CD4-positive, CD25-positive, alpha-beta regulatory T cell (primary cell): ENCODE measurements at regions not wholly inside any gene's neighbourhood (a gene's known extent, or its start where the extent isn't known, plus 50 kb on each side); places are given as distances from the start of the nearest gene placed in this dataset.
"Not testable (repeated sequence)": the region's sequence is repeated elsewhere in the genome, so short reads cannot be mapped to it uniquely, and the experiment has no call there.

ENCODE experiments used
- ATAC-seq, 2 donors: fragments of 150-1000 bp; cut with Tn5 transposase; one replicate each; pipeline ENCODE4 v1.10.0; 2021; ENCODE audit warnings: low read depth in 2 of 2, moderate number of reproducible peaks in 2 of 2, moderate library complexity in 1 of 2
- DNase-seq, 3 donors: peaks; one replicate each; pipeline versions ENCODE4 v3.0.0 to v3.0.0-alpha.2; 2012 to 2022; ENCODE audit warnings: mixed read lengths in 1 of 3
- H3K27ac ChIP-seq: one replicate; pipeline ENCODE4 v1.7.0; 2013; ENCODE audit warnings: mild to moderate bottlenecking, low read length; ENCODE audit not compliant: insufficient read depth, poor library complexity, severe bottlenecking
- H3K27me3 ChIP-seq: one replicate; pipeline ENCODE4 v1.7.0; 2013; ENCODE audit warnings: low read length; ENCODE audit not compliant: control insufficient read depth, insufficient read depth
- H3K36me3 ChIP-seq: one replicate; pipeline ENCODE4 v1.7.0; 2013; ENCODE audit warnings: mild to moderate bottlenecking, low read length, moderate library complexity; ENCODE audit not compliant: control insufficient read depth, insufficient read depth
- H3K4me1 ChIP-seq: 2 replicates; pipeline ENCODE4 v1.7.0; 2013; ENCODE audit warnings: mild to moderate bottlenecking, low read length; ENCODE audit not compliant: insufficient read depth, control insufficient read depth, poor library complexity, severe bottlenecking
- H3K4me3 ChIP-seq: one replicate; pipeline ENCODE4 v1.7.0; 2013; ENCODE audit warnings: low read depth, mild to moderate bottlenecking, low read length, moderate library complexity
- H3K9me3 ChIP-seq, 2 experiments: 1 replicate in 1 of 2; 2 replicates in 1 of 2; pipeline ENCODE4 v1.7.0; 2013; ENCODE audit warnings: low read length in 2 of 2, mild to moderate bottlenecking in 1 of 2, moderate library complexity in 1 of 2; ENCODE audit not compliant: control insufficient read depth in 2 of 2
- H3K27ac Mint-ChIP-seq, 3 donors: one replicate each; pipeline ENCODE4 v1.8.0; 2020 to 2022; ENCODE audit warnings: mild to moderate bottlenecking in 3 of 3, mixed read lengths in 3 of 3, moderate library complexity in 2 of 3
- H3K27me3 Mint-ChIP-seq: one replicate; pipeline ENCODE4 v1.8.0; 2022; ENCODE audit warnings: mild to moderate bottlenecking, mixed read lengths
- H3K36me3 Mint-ChIP-seq: one replicate; pipeline ENCODE4 v1.8.0; 2020; ENCODE audit warnings: mixed read lengths
- H3K4me1 Mint-ChIP-seq, 4 donors: one replicate each; pipeline ENCODE4 v1.8.0; 2020 to 2022; ENCODE audit warnings: mixed read lengths in 4 of 4, mild to moderate bottlenecking in 1 of 4
- H3K4me3 Mint-ChIP-seq, 4 donors: one replicate each; pipeline ENCODE4 v1.8.0; 2020 to 2022; ENCODE audit warnings: mild to moderate bottlenecking in 4 of 4, mixed read lengths in 4 of 4, moderate library complexity in 3 of 4
- H3K9me3 Mint-ChIP-seq, 7 donors: one replicate each; pipeline ENCODE4 v1.8.0; 2020 to 2022; ENCODE audit warnings: mixed read lengths in 7 of 7, mild to moderate bottlenecking in 3 of 7, moderate library complexity in 2 of 7

GRCh38 chr2:239723486-239724193, 301.5 kb downstream of the NDUFA10 start:
- DNase-seq (no peak), ATAC-seq (no peak)
- H3K36me3 Mint-ChIP-seq: no peaks in the 10 kb centered on the region
- Histone ChIP-seq H3K4me3 (no peak overlapping the region), H3K27me3 (no peaks in the 10 kb centered on the region), H3K27ac (no peak overlapping the region), H3K4me1 (no peaks in the 10 kb centered on the region), H3K36me3 (no peaks in the 10 kb centered on the region), H3K9me3 (no peaks in the 10 kb centered on the region)
- no peaks in the 10 kb centered on the region for H3K27me3 Mint-ChIP-seq
- H3K27ac Mint-ChIP-seq: peak overlapping the region in 1 of 3 donors; percentile 22
- H3K4me1 Mint-ChIP-seq: no peaks in the 10 kb centered on the region
- peaks cover 0 to 5% (median 0%) of the 10 kb centered on the region in 7 donors for H3K9me3 Mint-ChIP-seq
- no peak overlapping the region for H3K4me3 Mint-ChIP-seq

GRCh38 chr2:239722760-239723470, 302.2 kb downstream of the NDUFA10 start:
- Histone ChIP-seq H3K36me3 (no peaks in the 10 kb centered on the region), H3K4me1 (no peaks in the 10 kb centered on the region), H3K4me3 (no peak overlapping the region), H3K9me3 (no peaks in the 10 kb centered on the region), H3K27me3 (no peaks in the 10 kb centered on the region), H3K27ac (no peak overlapping the region)
- DNase-seq (no peak), ATAC-seq (no peak)
- Mint-ChIP-seq H3K4me1 (no peaks in the 10 kb centered on the region), H3K27me3 (no peaks in the 10 kb centered on the region), H3K9me3 (peaks cover 0 to 4% (median 0%) of the 10 kb centered on the region in 7 donors), H3K27ac (no peak overlapping the region), H3K4me3 (no peak overlapping the region), H3K36me3 (no peaks in the 10 kb centered on the region)

GRCh38 chr2:239721991-239722759, 303.0 kb downstream of the NDUFA10 start:
- peaks cover 0 to 4% (median 0%) of the 10 kb centered on the region in 7 donors for H3K9me3 Mint-ChIP-seq
- H3K36me3 ChIP-seq: no peaks in the 10 kb centered on the region
- H3K9me3 ChIP-seq: no peaks in the 10 kb centered on the region
- DNase-seq (no peak), ATAC-seq (no peak)
- no peak overlapping the region for H3K27ac ChIP-seq
- no peaks in the 10 kb centered on the region for H3K4me1 Mint-ChIP-seq
- no peak overlapping the region for H3K27ac Mint-ChIP-seq
- no peaks in the 10 kb centered on the region for H3K27me3 Mint-ChIP-seq
- no peak overlapping the region for H3K4me3 ChIP-seq
- H3K4me3 Mint-ChIP-seq: no peak overlapping the region
- no peaks in the 10 kb centered on the region for H3K4me1 ChIP-seq
- H3K27me3 ChIP-seq: no peaks in the 10 kb centered on the region
- H3K36me3 Mint-ChIP-seq: no peaks in the 10 kb centered on the region

- H3K9me3 Mint-ChIP-seq: peaks cover 0 to 4% (median 0%) of the 10 kb centered on the region in 7 donors
- H3K36me3 Mint-ChIP-seq: no peaks in the 10 kb centered on the region
- Histone ChIP-seq H3K27ac (no peak overlapping the region), H3K36me3 (no peaks in the 10 kb centered on the region), H3K27me3 (no peaks in the 10 kb centered on the region), H3K4me1 (no peaks in the 10 kb centered on the region), H3K4me3 (no peak overlapping the region), H3K9me3 (no peaks in the 10 kb centered on the region)
- H3K27ac Mint-ChIP-seq: no peak overlapping the region
- H3K4me1 Mint-ChIP-seq: no peaks in the 10 kb centered on the region
- ATAC-seq (no peak), DNase-seq (no peak)
- H3K4me3 Mint-ChIP-seq: no peak overlapping the region
- H3K27me3 Mint-ChIP-seq: no peaks in the 10 kb centered on the region
These were observed 303.6 kb downstream of the NDUFA10 start for GRCh38 chr2:239721531-239721930.

DNA sequence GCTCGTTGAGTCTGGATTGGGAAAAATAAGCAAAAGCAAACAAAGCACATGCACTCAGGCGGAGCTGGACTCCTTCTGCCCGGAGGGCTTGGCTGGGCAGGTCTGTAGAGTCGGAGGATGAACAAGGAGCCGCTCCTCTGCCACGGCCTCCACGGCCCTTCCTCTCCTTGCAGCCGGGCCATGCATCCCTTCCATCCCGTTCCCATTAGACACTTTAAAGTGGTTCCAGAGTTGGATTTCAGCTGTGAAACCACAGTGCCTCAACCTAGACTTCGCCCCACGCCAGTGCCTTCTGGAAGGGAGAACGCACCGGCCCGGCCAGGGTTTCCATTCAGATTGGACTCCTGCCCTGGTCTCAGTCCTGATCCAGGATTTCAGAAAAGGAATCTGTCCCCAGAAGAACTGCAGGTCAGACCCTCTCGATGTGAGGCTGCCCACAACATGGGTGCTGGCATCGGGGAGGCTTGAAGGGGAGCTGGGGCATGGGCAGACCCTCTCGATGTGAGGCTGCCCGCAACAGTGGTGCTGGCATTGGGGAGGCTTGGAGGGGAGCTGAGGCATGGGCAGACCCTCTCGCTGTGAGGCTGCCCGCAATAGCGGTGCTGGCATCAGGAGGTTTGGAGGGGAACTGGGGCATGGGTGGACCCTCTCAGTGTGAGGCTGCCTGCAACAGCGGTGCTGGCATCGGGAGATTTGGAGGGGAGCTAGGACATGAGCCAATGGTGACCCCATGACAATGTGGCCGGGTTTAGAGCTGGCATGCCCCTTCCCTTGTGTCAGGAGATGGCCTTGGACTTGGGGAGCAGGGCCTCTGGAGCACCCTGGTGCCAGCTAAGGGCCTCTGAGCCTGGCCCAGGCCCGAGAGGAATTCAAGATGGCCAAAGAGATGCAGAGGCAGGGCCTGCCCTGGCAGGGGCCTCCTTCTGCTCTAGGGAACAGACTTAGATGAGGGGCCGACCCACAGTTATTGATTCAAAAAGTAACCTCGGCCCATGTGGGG, 304.5 kb downstream of the NDUFA10 start:
- Histone ChIP-seq H3K4me1 (no peaks in the 10 kb centered on the region), H3K27me3 (no peaks in the 10 kb centered on the region), H3K9me3 (no peaks in the 10 kb centered on the region), H3K27ac (no peak overlapping the region), H3K36me3 (no peaks in the 10 kb centered on the region), H3K4me3 (no peak overlapping the region)
- Mint-ChIP-seq H3K27me3 (no peaks in the 10 kb centered on the region), H3K9me3 (peaks cover 0 to 4% (median 0%) of the 10 kb centered on the region in 7 donors), H3K36me3 (no peaks in the 10 kb centered on the region), H3K4me3 (no peak overlapping the region), H3K27ac (no peak overlapping the region), H3K4me1 (no peaks in the 10 kb centered on the region)
- DNase-seq (no peak), ATAC-seq (no peak)

- Histone ChIP-seq H3K27ac (no peak overlapping the region), H3K27me3 (no peaks in the 10 kb centered on the region), H3K4me3 (no peak overlapping the region), H3K36me3 (no peaks in the 10 kb centered on the region), H3K9me3 (no peaks in the 10 kb centered on the region), H3K4me1 (no peaks in the 10 kb centered on the region)
- ATAC-seq (no peak), DNase-seq (no peak)
- H3K4me3 Mint-ChIP-seq: no peak overlapping the region
- H3K4me1 Mint-ChIP-seq: no peaks in the 10 kb centered on the region
- peaks cover 0 to 6% (median 0%) of the 10 kb centered on the region in 7 donors for H3K9me3 Mint-ChIP-seq
- no peaks in the 10 kb centered on the region for H3K27me3 Mint-ChIP-seq
- H3K36me3 Mint-ChIP-seq: no peaks in the 10 kb centered on the region
- H3K27ac Mint-ChIP-seq: no peak overlapping the region
These were observed 305.3 kb downstream of the NDUFA10 start for GRCh38 chr2:239719791-239720360.

DNA sequence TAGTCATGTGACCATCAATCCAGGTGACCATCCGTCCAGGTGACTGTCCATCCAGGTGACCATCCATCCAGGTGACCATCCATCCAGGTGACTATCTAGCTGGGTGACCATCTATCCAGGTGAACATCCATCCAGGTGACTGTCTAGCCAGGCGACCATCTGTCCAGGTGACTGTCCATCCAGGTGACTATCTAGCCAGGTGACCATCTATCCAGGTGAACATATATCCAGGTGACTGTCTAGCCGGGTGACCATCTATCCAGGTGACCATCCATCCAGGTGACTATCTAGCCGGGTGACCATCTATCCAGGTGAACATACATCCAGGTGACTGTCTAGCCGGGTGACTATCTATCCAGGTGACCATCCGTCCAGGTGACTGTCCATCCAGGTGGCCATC, 306.2 kb downstream of the NDUFA10 start:
- H3K4me1 Mint-ChIP-seq, H3K4me3 Mint-ChIP-seq, H3K36me3 ChIP-seq, H3K27me3 ChIP-seq, H3K27ac Mint-ChIP-seq, H3K27me3 Mint-ChIP-seq, H3K4me1 ChIP-seq, ATAC-seq, H3K9me3 ChIP-seq, H3K27ac ChIP-seq, DNase-seq, H3K36me3 Mint-ChIP-seq, H3K4me3 ChIP-seq: not testable (repeated sequence)
- H3K9me3 Mint-ChIP-seq: peaks cover 0 to 12% (median 4%) of the 10 kb centered on the region in 7 donors
